GM12872 (cell line): ENCODE measurements at regions not wholly inside any gene's neighbourhood (a gene's known extent, or its start where the extent isn't known, plus 50 kb on each side); places are given as distances from the start of the nearest gene placed in this dataset.

Experiments used
- CTCF ChIP-seq: IDR thresholded peaks from 3 replicates; pipeline ENCODE4 v1.5.1; 2011; ENCODE audit warnings: low read depth, mild to moderate bottlenecking, low read length, moderate library complexity; ENCODE audit not compliant: insufficient read depth

GRCh38 chr4:129213692-129214091 is 117.7 kb downstream of the C4orf33 start:
- no peak for TF ChIP-seq CTCF

GRCh38 chr4:129218360-129218759 is 122.4 kb downstream of the C4orf33 start:
- TF ChIP-seq CTCF = no peak

- no peak for TF ChIP-seq CTCF
Measured at GRCh38 chr4:129218897-129219296, 122.9 kb downstream of the C4orf33 start.

GRCh38 chr4:129220254-129220653 is 124.3 kb downstream of the C4orf33 start:
- no peak for TF ChIP-seq CTCF

GRCh38 chr4:129223945-129224344 is 128.0 kb downstream of the C4orf33 start:
- no peak for TF ChIP-seq CTCF

GRCh38 chr4:129230846-129231245 is 134.9 kb downstream of the C4orf33 start:
- TF ChIP-seq CTCF = no peak

- TF ChIP-seq CTCF = no peak
Measured at GRCh38 chr4:129231945-129232588, 136.1 kb downstream of the C4orf33 start.
